Astrocyte of the spinal cord (primary cell): ENCODE measurements at regions not wholly inside any gene's neighbourhood (a gene's known extent, or its start where the extent isn't known, plus 50 kb on each side); places are given as distances from the start of the nearest gene placed in this dataset.

Experiments
- DNase-seq: peaks from one replicate; pipeline ENCODE4 v3.0.0; 2011; ENCODE audit warnings: low read depth, low spot score
- H3K4me3 ChIP-seq: 2 replicates; pipeline ENCODE4 v1.5.1; 2011; ENCODE audit warnings: low read depth, mild to moderate bottlenecking, low read length, moderate library complexity
- in situ Hi-C: cut with HindIII; loops from 2 replicates; pipeline ENCODE4 v1.10.0; 2017; ENCODE audit warnings: low sequenced_read_pairs
- TF ChIP-seq, protein P1 (sequence below): IDR thresholded peaks from 2 replicates; pipeline ENCODE4 v1.5.1; 2012; ENCODE audit warnings: low read depth, mild to moderate bottlenecking, low read length, inconsistent platforms

DNA sequence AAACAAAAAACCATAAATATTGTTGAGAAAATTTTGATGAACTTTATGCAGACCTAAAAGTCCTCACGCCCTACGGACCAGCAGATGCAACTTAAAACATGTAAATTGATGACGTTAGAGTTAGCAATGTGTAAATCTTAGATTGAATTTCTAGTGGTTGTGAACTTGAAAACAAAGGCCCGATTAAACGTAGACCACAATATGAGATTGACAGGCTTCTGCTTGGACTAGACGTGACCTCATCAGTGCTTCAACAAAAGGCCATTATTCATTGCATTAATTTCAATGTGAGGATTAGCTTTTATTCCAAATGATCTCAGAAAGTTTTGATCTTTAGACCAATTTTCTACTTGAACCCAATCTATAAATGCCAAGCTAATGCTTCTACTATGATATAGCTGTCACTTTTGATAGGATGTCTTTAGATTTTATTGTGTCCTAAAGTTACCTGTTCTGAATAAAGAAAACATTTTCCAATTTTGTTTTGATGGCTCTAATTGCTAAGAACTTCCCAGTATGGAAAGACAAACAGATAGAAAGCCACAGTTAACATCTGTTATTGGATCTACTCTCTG lies 55.4 kb upstream of the SPPL2A start:
- no peak for DNase-seq
- no peak overlapping the region for H3K4me3 ChIP-seq
- in situ Hi-C loops, result no loop called here
- TF ChIP-seq, protein P1, sequence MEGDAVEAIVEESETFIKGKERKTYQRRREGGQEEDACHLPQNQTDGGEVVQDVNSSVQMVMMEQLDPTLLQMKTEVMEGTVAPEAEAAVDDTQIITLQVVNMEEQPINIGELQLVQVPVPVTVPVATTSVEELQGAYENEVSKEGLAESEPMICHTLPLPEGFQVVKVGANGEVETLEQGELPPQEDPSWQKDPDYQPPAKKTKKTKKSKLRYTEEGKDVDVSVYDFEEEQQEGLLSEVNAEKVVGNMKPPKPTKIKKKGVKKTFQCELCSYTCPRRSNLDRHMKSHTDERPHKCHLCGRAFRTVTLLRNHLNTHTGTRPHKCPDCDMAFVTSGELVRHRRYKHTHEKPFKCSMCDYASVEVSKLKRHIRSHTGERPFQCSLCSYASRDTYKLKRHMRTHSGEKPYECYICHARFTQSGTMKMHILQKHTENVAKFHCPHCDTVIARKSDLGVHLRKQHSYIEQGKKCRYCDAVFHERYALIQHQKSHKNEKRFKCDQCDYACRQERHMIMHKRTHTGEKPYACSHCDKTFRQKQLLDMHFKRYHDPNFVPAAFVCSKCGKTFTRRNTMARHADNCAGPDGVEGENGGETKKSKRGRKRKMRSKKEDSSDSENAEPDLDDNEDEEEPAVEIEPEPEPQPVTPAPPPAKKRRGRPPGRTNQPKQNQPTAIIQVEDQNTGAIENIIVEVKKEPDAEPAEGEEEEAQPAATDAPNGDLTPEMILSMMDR, result no peak

DNA sequence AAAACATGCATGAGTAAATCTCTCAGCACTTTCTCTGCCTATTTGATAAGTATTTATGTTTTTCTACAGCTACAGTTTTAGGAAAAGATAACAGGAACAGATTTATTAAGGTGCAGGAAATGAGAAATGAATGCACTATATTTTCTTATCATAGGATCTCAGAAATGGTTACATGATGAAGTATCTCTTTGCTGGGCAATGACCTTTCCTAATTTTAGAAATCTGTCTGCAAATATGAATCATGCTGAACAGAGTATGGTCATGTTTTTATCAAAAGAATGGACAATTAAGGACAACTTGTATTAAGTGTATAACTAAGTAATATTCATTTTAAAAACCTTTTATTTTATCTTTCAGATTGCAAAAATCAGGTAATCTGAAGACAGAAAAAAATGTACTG lies 53.8 kb upstream of the SPPL2A start:
- no peak for DNase-seq
- in situ Hi-C loops, result no loop called here
- no peak overlapping the region for H3K4me3 ChIP-seq
- TF ChIP-seq, protein P1, result no peak

DNA sequence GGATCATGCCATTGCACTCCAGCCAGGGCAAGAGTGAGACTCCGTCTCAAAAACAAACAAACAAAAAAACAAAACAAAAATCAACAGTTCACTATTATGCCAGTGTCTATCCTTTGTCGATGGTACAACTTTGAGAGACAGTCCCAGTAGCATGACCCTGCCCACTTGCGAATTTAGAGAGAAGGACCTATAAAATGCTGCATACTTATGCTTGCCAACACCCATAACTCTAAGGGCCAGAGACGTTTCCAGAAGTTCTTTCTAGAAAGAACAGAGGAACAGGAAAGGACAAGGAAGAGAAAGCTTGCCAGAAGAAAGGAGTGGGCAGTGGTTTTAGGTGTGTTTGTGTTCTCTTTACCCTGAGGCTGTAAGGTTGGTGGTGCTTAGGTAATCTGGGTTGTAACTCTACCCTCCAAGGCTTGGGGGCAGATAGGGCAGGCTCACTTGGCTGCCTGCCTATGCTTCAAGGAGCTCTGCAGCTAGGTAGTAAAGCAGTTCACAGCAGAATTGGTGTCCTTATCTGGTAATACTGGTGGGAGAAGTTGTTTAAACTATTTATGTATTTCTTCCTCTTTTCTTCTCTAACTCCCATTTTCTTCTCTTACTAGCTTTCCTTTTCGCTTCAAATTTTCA lies 50.6 kb upstream of the SPPL2A start:
- in situ Hi-C loops, result no loop called here
- H3K4me3 ChIP-seq, result no peak overlapping the region
- no peak for DNase-seq
- TF ChIP-seq, protein P1, result no peak
